Kidney epithelial cell (primary cell): ENCODE measurements at regions not wholly inside any gene's neighbourhood (a gene's known extent, or its start where the extent isn't known, plus 50 kb on each side); places are given as distances from the start of the nearest gene placed in this dataset.

Experiments used
- DNase-seq: peaks from one replicate; pipeline ENCODE4 v3.0.0-alpha.2; 2010; ENCODE audit warnings: low read depth
- H3K27me3 ChIP-seq: 2 replicates; pipeline ENCODE4 v1.6.0; 2011; ENCODE audit warnings: low read length; ENCODE audit not compliant: control insufficient read depth, insufficient read depth
- H3K36me3 ChIP-seq: 2 replicates; pipeline ENCODE4 v1.5.1; 2011; ENCODE audit warnings: low read length; ENCODE audit not compliant: control insufficient read depth, insufficient read depth
- H3K4me3 ChIP-seq: 2 replicates; pipeline ENCODE4 v1.5.1; 2011; ENCODE audit warnings: low read depth, mild to moderate bottlenecking, control low read depth, low read length
- CTCF ChIP-seq: IDR thresholded peaks from 2 replicates; pipeline ENCODE4 v1.5.1; 2011; ENCODE audit warnings: mild to moderate bottlenecking, moderate library complexity, low read length, control low read depth, inconsistent platforms; ENCODE audit not compliant: insufficient read depth, poor library complexity, severe bottlenecking

GRCh38 chr4:179797738-179798137 is 2355.5 kb upstream of the AGA start:
- TF ChIP-seq CTCF, result no peak
- no peak for DNase-seq
- no peak overlapping the region for H3K4me3 ChIP-seq
- H3K27me3 ChIP-seq, result no peaks in the 10 kb centered on the region
- H3K36me3 ChIP-seq, result no peaks in the 10 kb centered on the region

DNA sequence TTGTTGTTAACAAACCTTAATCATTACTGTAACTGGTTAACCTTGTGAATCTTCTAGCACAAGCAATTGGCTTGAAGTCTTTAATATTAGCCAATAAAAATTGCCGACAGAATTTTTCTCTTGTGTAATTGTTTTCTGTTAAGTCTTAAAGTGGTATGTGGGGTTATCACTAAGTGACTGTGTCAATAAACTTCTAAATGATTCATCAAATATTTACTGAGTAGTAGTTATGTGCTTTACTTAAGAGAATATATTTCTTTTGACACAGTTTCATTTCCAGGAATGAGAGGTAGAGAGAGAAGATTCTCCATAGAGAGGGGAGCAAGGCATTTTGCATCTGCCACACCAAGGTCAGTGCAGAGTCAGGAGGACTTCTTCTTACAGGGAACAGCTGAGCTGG is 2361.6 kb upstream of the AGA start:
- TF ChIP-seq CTCF, result no peak
- H3K27me3 ChIP-seq, result no peaks in the 10 kb centered on the region

DNA sequence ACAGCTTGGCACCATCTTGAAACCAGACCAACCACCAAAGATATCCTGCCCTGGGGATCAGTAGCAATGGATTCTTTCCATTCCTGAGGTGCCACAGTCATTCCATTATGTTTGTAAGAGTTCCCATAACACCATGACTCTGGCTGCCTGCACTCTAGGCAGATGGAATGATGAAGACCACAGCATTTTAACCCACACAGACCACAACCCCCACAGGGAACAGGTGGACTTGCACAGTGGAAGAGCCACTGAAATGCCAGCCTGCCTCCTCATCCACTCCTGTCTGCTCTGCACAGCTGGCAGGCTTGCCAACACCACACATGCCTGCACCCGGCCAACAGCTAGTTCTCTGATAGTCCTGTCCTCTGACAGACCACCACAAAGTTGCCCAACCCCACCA is 2362.2 kb upstream of the AGA start:
- DNase-seq, result peak; percentile 37

More for the DNA sequence above, 2361.6 kb upstream of the AGA start:
- Histone ChIP-seq H3K4me3 (no peak overlapping the region), H3K36me3 (no peaks in the 10 kb centered on the region)
- no peak for DNase-seq

GRCh38 chr4:179817317-179817716 is 2375.1 kb upstream of the AGA start:
- Histone ChIP-seq H3K36me3 (no peaks in the 10 kb centered on the region), H3K27me3 (no peaks in the 10 kb centered on the region), H3K4me3 (no peak overlapping the region)
- no peak for TF ChIP-seq CTCF
- DNase-seq, result no peak

More for the DNA sequence above, 2362.2 kb upstream of the AGA start:
- no peak for TF ChIP-seq CTCF
- Histone ChIP-seq H3K27me3 (no peaks in the 10 kb centered on the region), H3K4me3 (no peak overlapping the region), H3K36me3 (no peaks in the 10 kb centered on the region)

- DNase-seq, result no peak
- Histone ChIP-seq H3K36me3 (no peaks in the 10 kb centered on the region), H3K4me3 (no peak overlapping the region), H3K27me3 (no peaks in the 10 kb centered on the region)
- TF ChIP-seq CTCF, result no peak
Measured at GRCh38 chr4:179823342-179823741, 2381.1 kb upstream of the AGA start.

GRCh38 chr4:179831274-179831673 is 2389.0 kb upstream of the AGA start:
- no peaks in the 10 kb centered on the region for H3K27me3 ChIP-seq
- TF ChIP-seq CTCF, result no peak

More at GRCh38 chr4:179831274-179831673, 2389.0 kb upstream of the AGA start:
- Histone ChIP-seq H3K36me3 (no peaks in the 10 kb centered on the region), H3K4me3 (no peak overlapping the region)
- no peak for DNase-seq
